Activated T-cell treated with anti-CD3 and anti-CD28 coated beads, Interleukin-2, amount 50 U/mL, for 24 hours (primary cell): ENCODE measurements at regions not wholly inside any gene's neighbourhood (a gene's known extent, or its start where the extent isn't known, plus 50 kb on each side); places are given as distances from the start of the nearest gene placed in this dataset.

Source experiments
- DNase-seq: peaks from one replicate; pipeline ENCODE4 v3.0.0-alpha.2; 2020
- H3K27ac Mint-ChIP-seq: 2 replicates; pipeline ENCODE4 v1.8.0; 2020; ENCODE audit warnings: mild to moderate bottlenecking, mixed read lengths
- H3K27me3 Mint-ChIP-seq: 2 replicates; pipeline ENCODE4 v1.8.0; 2020; ENCODE audit warnings: mixed read lengths
- H3K36me3 Mint-ChIP-seq: 2 replicates; pipeline ENCODE4 v1.8.0; 2020; ENCODE audit warnings: low read depth, mixed read lengths
- H3K4me1 Mint-ChIP-seq: 2 replicates; pipeline ENCODE4 v1.8.0; 2020; ENCODE audit warnings: low read depth, mixed read lengths
- H3K4me3 Mint-ChIP-seq: 2 replicates; pipeline ENCODE4 v1.8.0; 2020; ENCODE audit warnings: mild to moderate bottlenecking, moderate library complexity, mixed read lengths
- H3K9me3 Mint-ChIP-seq: 2 replicates; pipeline ENCODE4 v1.8.0; 2020; ENCODE audit warnings: mixed read lengths

DNA sequence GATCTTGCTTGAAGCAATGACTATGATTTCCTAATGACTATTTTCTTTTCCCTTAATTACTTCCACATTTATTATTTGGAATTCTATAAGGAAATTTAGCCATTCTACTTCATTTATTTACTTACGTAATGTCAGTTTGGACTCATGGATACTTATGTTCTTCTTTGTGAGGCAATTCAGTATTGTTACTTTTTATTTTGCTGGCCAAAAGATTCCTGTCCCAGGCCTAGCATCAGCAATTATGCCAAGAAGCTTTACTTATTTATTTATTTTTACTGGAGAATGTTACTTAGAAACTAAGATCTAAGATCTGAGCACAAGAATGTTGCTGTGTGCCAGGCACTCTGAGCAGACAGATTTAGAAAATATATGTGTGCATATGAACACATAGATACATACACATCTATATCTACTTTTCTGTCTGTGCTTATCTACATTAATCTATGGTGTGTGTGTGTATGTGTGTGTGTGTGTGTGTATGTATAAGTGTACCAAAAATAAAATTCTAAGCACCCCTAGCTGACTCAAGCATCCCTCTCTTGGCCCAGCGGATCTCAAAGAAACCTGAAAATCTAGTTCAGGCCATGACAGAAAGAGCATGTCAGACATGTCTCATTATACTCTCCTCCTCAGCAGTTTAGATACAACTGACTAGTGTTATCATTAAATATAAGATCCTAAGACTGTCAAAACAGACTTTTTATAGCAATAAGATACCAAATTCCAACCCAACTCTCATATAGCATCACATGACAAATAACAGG lies 640.0 kb upstream of the GJE1 start:
- H3K9me3 Mint-ChIP-seq = peaks cover 6% of the 10 kb centered on the region
- no peak overlapping the region for H3K27ac Mint-ChIP-seq
- H3K4me3 Mint-ChIP-seq = no peak overlapping the region
- H3K36me3 Mint-ChIP-seq = no peaks in the 10 kb centered on the region
- H3K4me1 Mint-ChIP-seq = peaks cover 5% of the 10 kb centered on the region
- H3K27me3 Mint-ChIP-seq = no peaks in the 10 kb centered on the region
- no peak for DNase-seq

DNA sequence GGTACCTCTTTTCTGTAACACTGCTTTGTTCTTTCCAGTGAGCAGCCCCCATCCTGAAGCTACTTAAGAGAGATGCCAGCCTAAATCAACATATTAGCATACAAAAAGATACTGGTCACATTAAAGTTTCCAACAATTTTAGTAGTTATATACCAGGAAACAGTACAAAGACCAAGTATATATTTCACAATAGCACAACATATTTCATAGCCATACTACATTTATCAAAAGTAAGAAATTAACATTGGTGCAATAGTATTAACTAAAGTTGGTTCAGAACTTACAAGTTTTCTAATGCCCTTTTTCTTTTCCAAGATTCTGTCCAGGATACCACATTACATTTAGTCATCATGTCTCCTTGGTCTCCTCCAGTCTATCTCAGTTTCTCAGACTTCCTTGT lies 641.0 kb upstream of the GJE1 start:
- no peak overlapping the region for H3K4me3 Mint-ChIP-seq
- peaks cover 6% of the 10 kb centered on the region for H3K9me3 Mint-ChIP-seq
- no peaks in the 10 kb centered on the region for H3K36me3 Mint-ChIP-seq
- peaks cover 8% of the 10 kb centered on the region for H3K4me1 Mint-ChIP-seq
- H3K27me3 Mint-ChIP-seq = no peaks in the 10 kb centered on the region
- no peak overlapping the region for H3K27ac Mint-ChIP-seq
- DNase-seq = no peak

DNA sequence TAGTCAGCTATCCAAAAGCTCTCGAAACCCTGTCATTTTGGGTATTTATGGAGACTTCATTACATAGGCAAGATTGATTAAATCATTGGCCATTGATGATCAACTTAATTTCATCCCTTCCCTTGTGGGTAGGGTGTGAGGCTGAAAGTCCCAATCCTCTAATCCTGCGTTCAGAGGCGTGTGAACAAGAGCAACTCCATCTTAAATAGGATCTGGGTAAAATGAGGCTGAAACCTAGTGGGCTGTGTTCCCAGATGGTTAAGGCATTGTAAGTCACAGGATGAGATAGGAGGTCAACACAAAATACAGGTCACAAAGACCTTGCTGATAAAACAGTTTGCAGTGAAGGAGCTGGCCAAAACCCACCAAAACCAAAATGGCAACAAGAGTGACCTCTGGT lies 641.7 kb upstream of the GJE1 start:
- Mint-ChIP-seq H3K9me3 (peaks cover 6% of the 10 kb centered on the region), H3K4me1 (peaks cover 8% of the 10 kb centered on the region), H3K4me3 (no peak overlapping the region), H3K27ac (no peak overlapping the region), H3K27me3 (no peaks in the 10 kb centered on the region), H3K36me3 (no peaks in the 10 kb centered on the region)
- DNase-seq = no peak

DNA sequence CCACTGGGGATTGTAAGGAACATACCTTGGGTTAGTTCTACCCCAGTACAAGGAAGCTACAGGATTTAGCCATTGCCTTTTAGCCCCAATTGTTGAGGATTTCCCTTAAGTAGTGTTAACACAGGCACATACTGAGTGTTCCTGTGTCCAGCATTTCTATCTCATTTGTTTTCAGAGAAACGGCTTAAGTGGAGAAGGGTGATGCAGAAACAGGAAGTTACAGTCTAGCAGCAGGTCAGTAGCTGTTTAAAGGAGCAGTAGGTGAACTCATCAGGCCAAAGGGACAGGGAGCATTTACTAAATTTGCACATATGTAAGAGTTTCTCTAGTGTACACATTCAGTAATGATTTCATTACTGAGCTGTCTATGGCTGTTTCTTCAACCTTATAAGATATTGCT lies 644.2 kb upstream of the GJE1 start:
- H3K27ac Mint-ChIP-seq = no peak overlapping the region
- H3K4me3 Mint-ChIP-seq = no peak overlapping the region

DNA sequence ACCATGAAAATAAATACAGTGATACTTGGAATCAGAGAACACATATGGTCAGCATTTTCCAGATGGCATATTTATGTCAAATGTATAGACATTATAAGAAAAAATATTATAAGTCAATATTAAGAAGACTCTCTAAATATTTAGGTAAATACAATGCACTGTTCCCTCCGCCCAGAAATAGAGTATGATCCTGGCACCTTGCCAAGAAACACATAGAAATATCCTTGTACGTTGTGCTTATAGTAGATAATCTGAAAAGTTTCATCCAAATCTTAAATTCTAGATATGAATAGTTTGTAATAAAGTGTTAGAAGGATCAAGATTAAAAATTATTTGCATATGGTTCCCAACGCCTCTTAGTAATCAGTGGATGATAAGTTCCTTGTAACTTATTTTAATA lies 645.8 kb upstream of the GJE1 start:
- no peak overlapping the region for H3K4me3 Mint-ChIP-seq
- H3K36me3 Mint-ChIP-seq = peaks cover 5% of the 10 kb centered on the region
- no peak for DNase-seq
- H3K9me3 Mint-ChIP-seq = peaks cover 8% of the 10 kb centered on the region
- no peak overlapping the region for H3K27ac Mint-ChIP-seq
- no peaks in the 10 kb centered on the region for H3K27me3 Mint-ChIP-seq
- H3K4me1 Mint-ChIP-seq = peaks cover 39% of the 10 kb centered on the region

More for the DNA sequence above, 644.2 kb upstream of the GJE1 start:
- DNase-seq = no peak
- Mint-ChIP-seq H3K36me3 (peaks cover 4% of the 10 kb centered on the region), H3K4me1 (peaks cover 28% of the 10 kb centered on the region), H3K9me3 (peaks cover 8% of the 10 kb centered on the region), H3K27me3 (no peaks in the 10 kb centered on the region)

DNA sequence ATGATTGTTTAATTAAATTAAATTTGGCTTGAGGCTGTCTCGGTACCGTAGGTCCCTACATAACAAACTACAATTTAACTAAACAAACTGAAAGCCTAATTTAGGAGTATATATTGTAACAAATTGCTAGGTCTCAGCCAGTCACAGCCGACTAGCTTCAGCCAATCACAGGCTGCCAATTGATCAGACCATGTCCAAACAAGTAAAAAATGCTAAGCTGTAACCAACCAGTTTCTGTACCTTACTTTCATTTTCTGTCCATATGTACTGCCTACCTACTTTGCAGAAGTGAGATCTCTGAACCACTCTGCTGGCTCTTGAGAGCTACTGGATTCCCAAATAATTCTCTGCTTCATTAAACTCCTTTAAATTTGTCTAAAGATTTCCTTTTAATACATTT lies 648.0 kb upstream of the GJE1 start:
- Mint-ChIP-seq H3K36me3 (peaks cover 5% of the 10 kb centered on the region), H3K4me1 (peaks cover 44% of the 10 kb centered on the region), H3K27me3 (no peaks in the 10 kb centered on the region), H3K4me3 (peak overlapping the region; percentile 50), H3K27ac (peak overlapping the region; percentile 95), H3K9me3 (peaks cover 6% of the 10 kb centered on the region)
- no peak for DNase-seq

DNA sequence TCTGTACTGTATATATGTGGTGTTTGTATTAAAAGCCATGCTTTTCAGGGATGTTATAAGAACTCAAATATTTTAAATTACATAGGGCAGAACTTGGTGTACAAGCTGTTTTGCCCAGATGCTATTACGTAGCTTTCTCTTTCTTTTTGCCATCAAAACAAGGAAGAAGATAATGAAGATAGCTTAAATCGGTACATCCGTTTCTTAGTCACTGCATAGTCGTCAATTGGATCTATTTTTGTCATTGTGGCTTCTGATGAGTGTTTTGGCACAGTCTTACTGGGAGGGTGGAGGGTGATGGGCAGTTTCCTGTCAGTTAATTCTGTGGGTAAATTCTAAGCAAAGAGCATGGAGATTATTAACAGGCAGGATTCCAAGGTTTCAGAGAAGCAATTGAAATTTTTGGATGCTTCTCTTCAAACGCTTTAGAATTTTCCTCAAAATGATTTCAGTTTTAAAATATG lies 649.1 kb upstream of the GJE1 start:
- Mint-ChIP-seq H3K9me3 (peaks cover 7% of the 10 kb centered on the region), H3K4me1 (peaks cover 44% of the 10 kb centered on the region), H3K27ac (peak overlapping the region; percentile 95), H3K36me3 (peaks cover 5% of the 10 kb centered on the region), H3K4me3 (peak overlapping the region; percentile 76), H3K27me3 (no peaks in the 10 kb centered on the region)
- DNase-seq = peak; percentile 34

DNA sequence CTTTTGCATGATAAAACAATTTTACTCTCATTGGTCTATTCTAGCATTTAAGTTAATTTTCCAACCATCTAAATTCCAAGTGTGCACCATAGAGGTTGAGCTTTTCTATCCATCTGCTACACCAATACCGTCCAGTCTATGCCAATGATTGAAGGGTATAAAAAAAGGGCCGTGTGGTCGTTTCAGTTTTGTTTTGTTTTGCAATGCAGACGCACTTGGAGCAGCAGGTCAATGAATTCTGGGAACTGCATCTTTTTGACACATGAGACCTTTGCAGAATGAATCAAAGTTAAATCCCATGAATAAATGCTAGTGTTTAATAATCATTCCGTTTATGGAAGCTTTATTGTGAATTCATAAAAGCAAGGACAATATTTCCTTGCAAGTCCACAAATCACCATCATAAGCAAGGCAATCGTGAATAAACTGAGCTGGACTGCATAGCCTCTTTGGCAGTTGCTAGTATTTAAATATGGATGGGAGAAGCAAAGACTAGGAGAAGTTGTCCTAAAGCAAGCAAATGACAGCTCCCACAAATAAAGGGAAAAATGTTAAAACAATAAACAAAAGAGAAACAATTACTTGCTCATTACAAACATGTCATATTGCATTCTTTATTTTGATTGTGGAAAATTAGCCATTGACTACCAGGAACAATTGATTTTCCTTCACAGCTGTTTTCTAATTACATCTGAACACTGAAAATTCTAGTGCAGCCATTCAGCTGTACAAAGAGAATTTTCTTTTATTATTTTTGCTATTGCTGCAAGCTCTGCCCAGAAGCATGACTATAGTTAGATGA lies 649.7 kb upstream of the GJE1 start:
- Mint-ChIP-seq H3K27me3 (no peaks in the 10 kb centered on the region), H3K4me3 (peak overlapping the region; percentile 76), H3K9me3 (peaks cover 7% of the 10 kb centered on the region), H3K27ac (peak overlapping the region; percentile 95), H3K4me1 (peaks cover 39% of the 10 kb centered on the region), H3K36me3 (peaks cover 5% of the 10 kb centered on the region)
- DNase-seq = no peak

DNA sequence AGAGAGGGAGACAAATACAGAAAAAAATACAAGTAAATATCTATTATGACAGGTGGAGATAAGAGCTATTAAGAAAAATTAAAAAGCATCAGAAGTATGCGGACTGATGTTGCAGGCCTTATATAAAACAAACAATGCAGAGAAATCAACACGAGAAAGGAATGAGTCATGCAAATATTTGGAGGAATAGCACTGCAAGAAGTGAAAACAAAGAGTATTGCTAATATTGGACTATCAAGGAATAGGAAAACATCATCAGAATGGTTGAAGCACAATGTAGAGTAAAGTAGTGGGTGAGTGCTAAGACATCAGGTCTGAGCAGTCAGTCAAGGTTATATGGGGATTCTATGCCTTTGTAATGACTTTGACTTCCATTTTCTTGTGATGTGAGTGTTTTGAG lies 657.5 kb upstream of the GJE1 start:
- DNase-seq = no peak
- Mint-ChIP-seq H3K27me3 (no peaks in the 10 kb centered on the region), H3K36me3 (no peaks in the 10 kb centered on the region), H3K9me3 (peaks cover 4% of the 10 kb centered on the region), H3K27ac (no peak overlapping the region), H3K4me3 (no peak overlapping the region), H3K4me1 (no peaks in the 10 kb centered on the region)

DNA sequence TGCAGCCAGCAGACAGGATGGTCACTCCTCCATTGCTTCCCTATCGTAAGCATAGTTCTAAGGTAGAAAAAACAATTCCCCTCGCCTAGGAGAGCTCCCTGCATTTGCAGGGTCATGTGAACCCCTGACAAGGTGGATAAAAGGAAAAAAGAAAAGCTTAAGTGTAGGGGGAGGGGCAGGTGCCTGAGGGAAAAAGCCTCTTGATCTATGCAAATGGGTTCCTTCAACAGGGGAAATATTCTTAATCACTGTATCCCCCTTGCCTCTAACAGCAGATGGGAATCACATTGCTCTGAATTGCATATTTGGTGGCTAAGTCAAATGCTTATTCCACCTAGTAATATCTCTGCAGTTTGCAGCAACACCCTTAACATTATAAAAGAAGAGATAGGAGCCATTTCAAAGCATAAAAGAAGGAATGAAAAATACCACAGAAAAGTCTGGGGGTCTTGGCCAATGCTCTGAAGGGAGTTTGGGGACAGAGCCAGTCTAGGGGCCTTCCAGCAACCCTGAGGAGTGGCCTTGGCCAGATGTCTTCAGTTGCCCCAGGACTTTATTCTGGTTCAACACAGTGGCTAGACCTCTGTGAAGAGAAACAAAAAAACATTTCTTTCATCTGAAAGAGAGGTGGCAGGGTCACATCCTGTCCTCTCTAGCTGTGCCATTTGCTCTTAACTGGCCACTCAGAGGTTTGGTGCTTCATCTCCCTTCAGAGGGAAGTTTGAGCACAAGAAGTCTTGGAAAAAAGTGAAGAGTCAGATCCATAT lies 660.4 kb upstream of the GJE1 start:
- Mint-ChIP-seq H3K27ac (no peak overlapping the region), H3K9me3 (no peaks in the 10 kb centered on the region), H3K4me3 (no peak overlapping the region), H3K36me3 (no peaks in the 10 kb centered on the region), H3K27me3 (no peaks in the 10 kb centered on the region), H3K4me1 (no peaks in the 10 kb centered on the region)
- DNase-seq = no peak

DNA sequence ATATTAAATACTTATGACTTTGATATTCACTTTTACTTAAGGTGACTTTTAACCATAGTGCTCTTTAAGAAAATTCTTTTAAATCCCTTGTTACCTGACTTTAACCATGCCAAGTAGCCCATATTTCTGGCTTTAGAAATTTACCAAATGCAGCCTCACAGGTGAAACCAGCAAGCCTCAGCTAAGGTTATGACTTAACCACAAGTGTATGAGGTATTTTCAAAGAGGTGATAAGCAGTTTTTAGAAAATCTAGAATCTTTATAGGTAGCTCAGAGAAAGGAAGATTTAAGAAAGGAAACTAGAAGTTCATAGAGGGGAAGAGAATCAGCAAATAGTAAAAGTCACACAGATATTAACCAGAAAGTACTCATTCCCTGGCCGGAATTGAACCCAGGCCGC lies 661.9 kb upstream of the GJE1 start:
- H3K9me3 Mint-ChIP-seq = no peaks in the 10 kb centered on the region
- no peaks in the 10 kb centered on the region for H3K36me3 Mint-ChIP-seq
- no peak overlapping the region for H3K4me3 Mint-ChIP-seq
- no peak for DNase-seq
- H3K27me3 Mint-ChIP-seq = no peaks in the 10 kb centered on the region
- no peak overlapping the region for H3K27ac Mint-ChIP-seq
- no peaks in the 10 kb centered on the region for H3K4me1 Mint-ChIP-seq

DNA sequence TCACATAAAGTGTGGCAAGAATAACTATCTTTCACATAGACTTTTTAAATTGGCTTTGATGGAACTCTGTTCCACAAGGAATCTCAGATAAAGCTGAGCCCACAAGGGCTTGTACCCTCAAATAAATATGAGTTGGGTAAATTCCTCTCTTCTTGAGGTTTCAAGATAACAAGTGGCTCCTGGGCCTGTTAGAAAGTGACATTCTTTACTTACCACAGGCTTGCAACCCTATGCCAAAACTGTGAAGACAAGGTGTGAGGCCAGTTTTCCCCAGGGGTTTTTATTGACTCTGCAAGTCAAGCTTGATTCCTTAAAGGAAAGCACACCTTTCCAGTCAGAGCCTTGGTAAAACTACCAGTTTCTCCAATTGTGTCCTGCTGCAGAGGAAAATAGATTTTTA lies 664.8 kb upstream of the GJE1 start:
- H3K4me3 Mint-ChIP-seq = no peak overlapping the region
- no peaks in the 10 kb centered on the region for H3K36me3 Mint-ChIP-seq
- no peak overlapping the region for H3K27ac Mint-ChIP-seq
- H3K9me3 Mint-ChIP-seq = no peaks in the 10 kb centered on the region
- DNase-seq = no peak
- H3K4me1 Mint-ChIP-seq = peaks cover 9% of the 10 kb centered on the region
- no peaks in the 10 kb centered on the region for H3K27me3 Mint-ChIP-seq

DNA sequence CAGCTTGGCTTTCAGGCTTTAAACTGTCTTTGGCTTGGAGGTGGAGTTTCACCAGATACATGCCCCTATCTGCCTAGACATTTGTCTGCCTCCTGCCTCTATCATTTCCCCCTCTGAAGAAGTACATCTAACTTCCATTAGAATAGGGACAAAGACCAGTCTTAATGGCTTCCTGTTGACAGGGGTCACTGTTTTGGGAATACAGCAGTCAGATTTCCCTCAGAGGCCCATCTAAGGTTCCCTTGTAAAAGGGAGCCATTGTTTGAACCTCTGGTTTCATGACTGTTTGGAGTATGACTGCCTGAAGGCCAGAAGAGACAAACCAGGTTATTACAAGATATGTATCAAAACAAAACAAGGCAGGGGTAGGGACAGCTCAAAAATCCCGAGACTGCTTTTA lies 665.7 kb upstream of the GJE1 start:
- DNase-seq = no peak
- Mint-ChIP-seq H3K27me3 (no peaks in the 10 kb centered on the region), H3K27ac (no peak overlapping the region), H3K9me3 (no peaks in the 10 kb centered on the region), H3K36me3 (no peaks in the 10 kb centered on the region), H3K4me3 (no peak overlapping the region), H3K4me1 (peaks cover 12% of the 10 kb centered on the region)

DNA sequence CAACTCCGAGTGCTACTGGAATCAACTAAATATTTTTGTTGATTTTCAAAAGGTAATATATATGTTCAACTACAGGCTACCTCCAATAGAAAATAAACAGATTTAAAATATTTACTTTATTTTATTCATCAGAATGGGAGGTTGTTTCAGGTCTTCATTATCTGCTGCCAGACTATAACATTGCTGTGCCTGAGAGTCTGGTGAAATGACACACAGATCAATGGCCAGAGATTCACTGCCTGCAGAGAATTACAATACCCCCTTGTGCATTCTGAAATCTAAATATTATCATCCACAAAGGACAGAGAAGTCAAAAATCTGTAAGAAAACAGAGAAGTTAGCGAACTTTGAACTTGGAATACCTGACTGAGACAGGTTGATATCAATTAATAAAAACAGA lies 667.8 kb upstream of the GJE1 start:
- Mint-ChIP-seq H3K27ac (no peak overlapping the region), H3K9me3 (no peaks in the 10 kb centered on the region)

More for the DNA sequence above, 667.8 kb upstream of the GJE1 start:
- H3K4me3 Mint-ChIP-seq = no peak overlapping the region
- no peak for DNase-seq
- H3K27me3 Mint-ChIP-seq = no peaks in the 10 kb centered on the region
- H3K36me3 Mint-ChIP-seq = no peaks in the 10 kb centered on the region
- H3K4me1 Mint-ChIP-seq = peaks cover 12% of the 10 kb centered on the region
